ENCODE measurements at regions not wholly inside any gene's neighbourhood (a gene's known extent, or its start where the extent isn't known, plus 50 kb on each side); places are given as distances from the start of the nearest gene placed in this dataset.

GRCh38 chr6:14489445-14489844 is 371.9 kb downstream of the CD83 start:
- H3K4me3 ChIP-seq (ENCODE audit: control insufficient read depth, low read depth, low read length) = no peak overlapping the region
- DNase-seq (ENCODE audit: low read depth) = no peak
- no peak for TF ChIP-seq CTCF (IDR thresholded peaks at IDR 0.05; ENCODE audit: control insufficient read depth, insufficient read depth, low read depth, low read length, missing control alignments)

DNA sequence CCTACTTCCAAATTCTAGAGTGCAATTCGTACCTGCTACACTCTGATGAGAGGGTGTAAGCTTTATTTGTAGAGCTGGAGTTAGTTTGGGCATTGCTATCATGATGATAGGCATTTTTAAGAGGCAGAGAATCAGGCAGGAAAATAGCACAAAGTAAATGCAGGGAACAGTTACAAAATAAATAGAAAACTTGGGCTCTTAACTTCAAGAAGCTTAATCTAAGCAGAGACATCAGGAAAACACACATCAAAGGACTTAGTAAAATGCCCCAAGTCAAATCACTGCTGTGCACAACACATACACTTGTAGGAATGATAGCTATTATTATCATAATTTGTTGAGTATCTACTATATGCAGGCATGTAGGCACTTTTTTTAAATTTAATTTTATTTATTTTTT is 381.2 kb downstream of the CD83 start:
- no peak for DNase-seq (ENCODE audit: low read depth)
- no peak for TF ChIP-seq CTCF (IDR thresholded peaks at IDR 0.05; ENCODE audit: control insufficient read depth, insufficient read depth, low read depth, low read length, missing control alignments)
- H3K4me3 ChIP-seq (ENCODE audit: control insufficient read depth, low read depth, low read length) = no peak overlapping the region

DNA sequence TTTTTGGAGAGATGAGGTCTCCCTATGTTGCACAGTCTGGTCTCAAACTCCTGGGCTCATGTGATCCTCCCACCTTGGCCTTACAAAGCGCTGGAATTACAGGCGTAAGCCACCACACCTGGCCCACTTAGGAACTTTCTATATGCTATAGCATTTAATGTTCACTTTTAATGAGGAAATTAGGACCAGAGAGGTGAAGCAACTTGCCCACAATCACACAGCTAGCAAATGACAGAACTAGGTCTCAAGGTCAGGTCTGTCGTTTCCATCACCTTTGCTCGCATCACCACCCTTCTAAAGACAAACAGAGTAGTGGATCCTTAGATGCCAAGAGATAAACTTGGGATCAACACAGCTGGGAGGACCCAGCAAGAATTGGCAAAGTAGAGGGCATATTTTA is 381.7 kb downstream of the CD83 start:
- DNase-seq (ENCODE audit: low read depth) = no peak
- no peak for TF ChIP-seq CTCF (IDR thresholded peaks at IDR 0.05; ENCODE audit: control insufficient read depth, insufficient read depth, low read depth, low read length, missing control alignments)
- no peak overlapping the region for H3K4me3 ChIP-seq (ENCODE audit: control insufficient read depth, low read depth, low read length)

- peak; percentile 7 for TF ChIP-seq CTCF (IDR thresholded peaks at IDR 0.05; ENCODE audit: control insufficient read depth, insufficient read depth, low read depth, low read length, missing control alignments)
These were observed 382.3 kb downstream of the CD83 start for GRCh38 chr6:14499841-14500240.

DNA sequence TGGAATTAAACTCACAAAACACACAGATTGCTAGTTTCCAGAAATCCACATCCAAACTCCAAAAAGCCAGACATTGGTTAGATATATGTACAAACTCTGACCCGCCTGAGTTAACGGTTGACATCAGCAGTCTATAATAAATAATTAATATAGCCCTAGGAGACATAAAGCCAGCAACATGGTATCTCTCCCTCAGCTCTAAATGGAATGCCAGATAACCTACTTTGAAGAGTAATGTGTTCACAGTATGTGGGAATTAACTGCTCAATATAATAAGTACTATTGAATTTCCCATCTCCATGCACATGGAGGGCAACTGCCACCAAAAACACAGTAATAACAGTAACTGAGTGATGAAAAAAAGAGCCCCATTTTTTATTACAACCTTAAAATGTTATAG is 383.2 kb downstream of the CD83 start:
- no peak overlapping the region for H3K4me3 ChIP-seq (ENCODE audit: control insufficient read depth, low read depth, low read length)
- TF ChIP-seq CTCF (IDR thresholded peaks at IDR 0.05; ENCODE audit: control insufficient read depth, insufficient read depth, low read depth, low read length, missing control alignments) = no peak
- no peak for DNase-seq (ENCODE audit: low read depth)

More at GRCh38 chr6:14499841-14500240, 382.3 kb downstream of the CD83 start:
- peak; percentile 82 for DNase-seq (ENCODE audit: low read depth)
- no peak overlapping the region for H3K4me3 ChIP-seq (ENCODE audit: control insufficient read depth, low read depth, low read length)

DNA sequence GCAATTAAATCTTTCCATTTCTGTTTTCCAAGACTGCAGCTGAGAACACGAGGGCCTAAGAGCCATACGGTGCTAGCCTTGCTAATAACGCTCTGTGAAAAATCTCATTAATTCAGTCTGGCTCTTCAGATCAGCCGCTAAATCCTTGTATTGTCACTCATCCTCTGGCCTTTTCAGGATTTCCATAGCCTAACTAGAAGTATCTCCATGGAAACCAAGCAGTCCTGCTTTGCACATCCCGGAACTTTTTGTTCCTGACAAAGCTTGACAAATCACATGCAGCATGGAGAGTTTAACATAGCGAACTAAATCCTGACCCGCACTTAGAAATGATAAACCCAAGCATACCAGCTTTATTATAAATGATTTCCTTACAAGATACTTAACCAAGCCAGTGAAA is 383.7 kb downstream of the CD83 start:
- TF ChIP-seq CTCF (IDR thresholded peaks at IDR 0.05; ENCODE audit: control insufficient read depth, insufficient read depth, low read depth, low read length, missing control alignments) = no peak
- H3K4me3 ChIP-seq (ENCODE audit: control insufficient read depth, low read depth, low read length) = no peak overlapping the region
- DNase-seq (ENCODE audit: low read depth) = no peak

GRCh38 chr6:14501914-14502313 is 384.3 kb downstream of the CD83 start:
- no peak for DNase-seq (ENCODE audit: low read depth)
- H3K4me3 ChIP-seq (ENCODE audit: control insufficient read depth, low read depth, low read length) = no peak overlapping the region
- TF ChIP-seq CTCF (IDR thresholded peaks at IDR 0.05; ENCODE audit: control insufficient read depth, insufficient read depth, low read depth, low read length, missing control alignments) = no peak
